HG03439 (cell line): ENCODE measurements at regions not wholly inside any gene's neighbourhood (a gene's known extent, or its start where the extent isn't known, plus 50 kb on each side); places are given as distances from the start of the nearest gene placed in this dataset.

Experiments
- ATAC-seq: cut with Tn5 transposase; IDR thresholded peaks from one replicate; pipeline ENCODE4 v1.9.1; 2021; ENCODE audit warnings: mild to moderate bottlenecking, moderate library complexity; ENCODE audit not compliant: unreplicated experiment

DNA sequence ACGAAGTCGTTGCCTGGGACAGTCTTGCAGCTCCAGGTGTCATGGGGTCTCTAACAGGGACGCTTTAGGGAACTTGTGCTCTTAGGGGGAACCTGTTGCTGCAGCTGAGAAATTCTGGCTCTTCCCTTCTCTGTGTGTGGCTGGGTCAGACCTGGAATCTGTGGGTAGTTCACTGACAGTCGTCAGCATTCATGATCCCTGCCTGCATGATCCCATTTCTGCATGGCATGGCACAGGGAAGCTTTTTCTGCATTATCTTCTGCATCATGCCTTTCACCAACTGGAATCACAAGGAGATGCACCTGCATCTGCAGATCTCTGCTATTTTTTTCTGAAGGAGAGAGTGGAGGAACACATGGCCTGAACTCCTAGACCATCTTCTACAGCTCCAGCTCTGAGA, 85.6 kb downstream of the SOX9 start:
- ATAC-seq: no peak

DNA sequence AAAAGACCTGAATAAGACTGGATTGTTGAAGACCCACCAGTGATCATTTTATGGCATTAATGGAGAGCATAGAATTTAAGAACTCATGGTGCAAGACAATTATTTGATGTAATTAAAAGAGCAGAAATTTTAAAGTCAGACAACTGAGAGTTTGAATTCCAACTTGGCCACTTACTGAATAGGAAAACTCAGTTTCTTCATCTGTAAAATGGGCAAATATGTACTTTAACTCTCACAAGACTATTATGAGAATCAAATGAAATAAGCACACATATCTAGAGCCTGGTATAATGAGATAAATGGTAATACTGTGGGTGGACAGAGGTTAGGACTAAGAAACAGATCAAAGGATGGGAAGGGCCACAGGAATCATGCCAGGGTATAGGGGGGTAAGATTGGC, 88.0 kb downstream of the SOX9 start:
- ATAC-seq: no peak

DNA sequence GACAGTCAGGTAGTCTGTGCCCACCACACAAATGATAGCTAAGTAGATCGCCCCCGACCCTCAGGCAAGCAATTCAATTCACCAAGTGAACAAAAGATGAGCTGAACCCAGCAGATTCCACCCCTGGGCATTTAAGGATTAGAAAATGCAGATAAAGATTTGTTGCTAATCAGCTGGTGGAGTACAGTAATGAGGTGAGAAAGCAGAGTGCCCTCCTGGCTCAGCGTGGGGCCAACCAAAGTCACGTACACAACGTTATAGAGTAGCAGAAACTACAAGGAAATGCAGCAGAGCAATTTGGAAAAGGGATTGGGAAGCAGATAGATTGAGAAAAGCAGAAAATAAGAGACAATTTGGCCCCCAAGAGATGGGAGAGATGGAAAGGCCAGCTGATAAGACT, 91.2 kb downstream of the SOX9 start:
- no peak for ATAC-seq

DNA sequence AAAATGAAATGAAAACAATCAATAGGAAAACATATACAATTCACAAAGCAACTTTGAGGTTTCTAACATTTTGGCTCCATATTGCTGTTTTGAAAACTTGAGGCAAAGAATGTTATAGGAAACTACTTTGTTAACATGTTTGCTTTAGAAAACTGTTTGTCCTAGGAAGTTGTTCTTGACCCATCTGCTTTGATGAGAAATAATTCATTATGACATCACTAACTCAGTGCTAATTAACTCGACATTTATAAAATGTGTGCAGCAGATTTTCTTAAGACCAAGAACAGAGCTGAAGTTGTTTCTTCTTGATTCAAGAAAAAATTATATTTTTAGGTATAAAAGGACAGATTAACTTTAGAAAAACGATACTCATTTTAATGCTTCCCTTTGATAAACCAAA, 94.7 kb downstream of the SOX9 start:
- no peak for ATAC-seq

DNA sequence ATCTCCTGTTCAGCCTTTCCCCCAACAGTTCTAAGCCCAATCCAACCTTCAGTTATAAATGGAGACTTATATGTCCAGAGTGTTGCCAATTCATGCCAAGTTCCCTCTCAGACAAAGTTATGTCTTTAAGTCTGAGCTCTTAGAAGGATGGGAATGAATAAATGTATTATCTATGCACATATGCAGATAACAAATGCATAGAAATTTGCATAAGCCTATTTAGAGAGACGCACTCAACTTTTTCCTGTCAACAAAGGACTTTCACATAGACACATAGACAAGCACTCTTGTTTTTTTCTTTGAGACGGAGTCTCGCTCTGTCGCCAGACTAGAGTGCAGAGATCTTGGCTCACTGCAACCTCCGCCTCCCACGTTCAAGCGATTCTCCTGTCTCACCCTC, 95.1 kb downstream of the SOX9 start:
- no peak for ATAC-seq

DNA sequence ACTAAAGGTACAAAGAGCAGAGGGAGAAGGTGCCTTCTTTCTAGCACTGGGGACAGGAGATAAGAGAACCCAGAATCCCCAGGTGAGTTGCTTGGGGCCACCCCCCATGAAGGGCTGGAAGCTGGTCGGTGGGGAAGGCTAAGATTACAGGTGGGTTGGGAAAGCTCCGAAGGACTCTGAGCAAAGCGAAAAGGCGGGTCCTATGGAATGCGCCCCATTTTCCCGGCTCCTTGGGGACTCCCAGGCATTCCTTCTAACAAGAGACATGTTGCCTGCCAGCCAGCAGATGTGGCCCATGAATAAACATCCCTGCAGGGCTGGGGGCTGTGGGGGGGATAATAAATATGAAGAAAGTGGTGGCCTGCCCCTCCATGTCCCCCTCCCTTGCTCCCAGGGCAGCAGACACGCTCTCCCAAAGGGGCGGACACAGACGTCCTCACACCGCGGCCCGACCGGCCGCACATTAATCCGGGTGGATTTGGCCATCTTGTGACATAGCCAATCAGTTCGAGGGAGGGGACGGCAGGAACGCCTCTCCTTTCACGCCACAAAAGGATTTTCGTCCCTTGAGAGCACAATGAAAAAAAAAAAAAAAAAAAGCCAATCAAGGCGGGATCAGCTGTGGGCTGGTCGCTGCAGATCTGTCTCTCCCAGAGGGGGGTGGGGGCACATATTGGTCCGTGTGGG, 98.5 kb downstream of the SOX9 start:
- ATAC-seq: no peak

DNA sequence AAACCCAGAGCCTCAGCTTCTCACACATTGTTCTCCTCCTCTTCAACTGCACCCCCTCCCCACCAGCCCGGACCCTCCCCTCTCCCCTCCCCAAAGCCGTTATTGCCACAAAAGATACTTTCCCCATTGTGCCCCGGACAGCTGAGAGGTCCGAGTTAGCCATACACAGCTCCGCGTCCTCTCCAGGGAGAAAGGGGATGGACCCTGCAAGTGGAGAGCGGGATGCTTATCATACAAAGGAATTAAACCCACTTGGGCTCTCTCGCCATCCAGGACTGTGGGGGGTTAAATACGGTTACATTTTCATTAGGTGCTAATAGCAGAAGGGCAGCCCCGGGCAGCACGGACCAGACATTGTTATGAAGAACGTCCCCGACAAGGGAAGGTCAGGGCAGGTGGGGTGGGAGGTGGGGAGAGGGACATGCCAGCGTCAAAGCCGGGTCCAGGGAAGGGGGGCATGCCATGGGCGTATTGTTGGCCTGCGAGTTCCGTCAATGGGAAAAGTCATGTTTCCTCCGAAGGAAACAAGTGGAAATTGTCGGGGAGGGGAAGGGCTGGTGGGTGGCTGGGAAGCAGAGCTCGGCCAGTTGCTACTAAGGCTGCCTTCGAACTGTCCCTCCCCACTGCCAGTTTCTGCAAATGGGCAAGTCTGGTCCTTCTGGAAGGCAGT, 99.1 kb downstream of the SOX9 start:
- no peak for ATAC-seq

DNA sequence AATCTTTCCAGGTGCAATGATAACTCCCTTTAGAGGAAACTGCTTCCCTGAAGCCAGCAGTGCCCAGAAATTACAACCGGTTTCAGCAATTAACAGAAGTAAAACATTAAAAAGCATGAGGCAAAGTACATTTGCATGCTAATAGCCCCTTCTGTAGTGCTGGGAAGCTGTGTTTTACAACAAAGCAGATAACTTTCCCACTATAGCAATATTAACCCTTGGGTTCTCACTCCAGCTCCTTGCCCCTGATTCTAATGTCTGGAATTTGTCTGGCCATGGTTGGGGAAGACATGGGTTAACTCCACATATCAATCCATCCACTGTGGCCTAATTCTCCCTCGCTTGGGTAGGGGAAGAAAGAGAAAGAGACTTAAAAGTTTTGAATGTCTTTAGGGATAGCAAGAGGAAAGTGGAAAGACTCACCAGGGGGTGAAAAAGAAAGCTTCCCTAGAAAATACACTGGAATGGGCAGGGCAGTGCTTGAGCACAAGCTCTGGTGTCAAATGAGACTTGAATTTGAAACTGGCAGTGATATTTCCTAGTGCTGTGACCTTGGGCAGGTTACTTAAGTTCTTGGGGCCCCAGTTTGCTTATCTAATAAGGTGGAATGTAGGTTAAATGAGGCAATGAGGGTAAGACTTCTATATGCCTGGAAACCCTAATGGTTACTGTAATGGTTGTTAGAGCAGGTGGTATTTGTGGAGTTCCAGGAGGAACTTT, 102.0 kb downstream of the SOX9 start:
- ATAC-seq: no peak

DNA sequence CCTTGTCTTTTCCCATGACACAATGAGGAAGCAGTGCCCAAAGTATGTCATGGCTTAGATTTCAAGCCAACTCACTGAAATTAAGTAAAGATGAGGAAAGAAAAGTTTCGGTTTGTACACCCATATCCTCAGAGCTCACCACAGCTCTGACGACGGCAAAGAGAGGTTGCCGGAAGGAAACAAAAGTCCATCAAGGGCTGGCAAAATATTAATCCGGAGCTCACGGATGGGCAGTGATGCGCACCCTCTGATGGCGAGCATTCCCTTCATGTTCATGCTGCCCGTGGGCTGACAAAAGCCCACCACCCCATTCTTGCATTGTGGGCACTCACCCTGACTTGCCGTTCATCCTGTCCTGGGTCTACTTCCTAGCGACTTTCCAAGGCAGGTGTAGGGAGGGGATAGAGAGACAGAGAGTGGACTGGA, 103.1 kb downstream of the SOX9 start:
- ATAC-seq: no peak

DNA sequence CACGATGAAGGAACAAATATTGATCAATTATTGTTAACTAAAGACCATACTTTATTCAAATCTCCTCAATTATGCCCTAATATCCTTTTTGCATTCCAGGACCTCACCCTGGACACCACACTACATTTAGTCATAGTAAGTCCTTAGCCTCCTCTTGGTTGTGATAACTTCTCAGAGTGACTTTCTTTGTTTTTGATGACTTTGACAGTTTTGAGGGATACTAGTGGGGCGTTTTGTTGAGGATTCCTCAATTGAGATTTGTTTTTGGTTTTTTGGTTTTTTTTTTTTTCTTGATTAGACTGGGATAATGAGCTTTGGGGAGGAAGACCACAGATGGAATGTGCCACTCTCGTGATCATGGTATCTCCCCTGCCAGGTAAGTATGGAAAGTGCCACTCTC, 105.5 kb downstream of the SOX9 start:
- ATAC-seq: no peak

DNA sequence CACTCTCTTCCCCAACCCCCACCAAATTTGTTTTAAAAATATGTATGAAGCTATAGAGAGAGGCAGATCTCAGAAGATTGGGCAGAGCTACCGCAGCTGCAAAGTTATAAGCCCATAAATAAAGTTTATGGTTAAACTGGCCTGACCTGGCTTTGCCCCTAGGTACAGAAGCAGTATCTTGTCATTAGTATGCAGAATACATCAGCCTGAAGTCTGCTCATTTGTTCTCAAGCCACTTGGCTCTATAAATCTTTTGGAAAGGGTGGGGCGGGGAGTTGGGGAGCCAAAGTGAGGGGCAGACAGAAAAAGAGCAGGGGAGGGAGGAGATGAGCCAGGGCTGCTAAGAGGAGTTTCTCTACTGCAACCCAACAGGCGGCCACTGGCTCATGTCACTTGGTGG, 113.2 kb downstream of the SOX9 start:
- no peak for ATAC-seq

DNA sequence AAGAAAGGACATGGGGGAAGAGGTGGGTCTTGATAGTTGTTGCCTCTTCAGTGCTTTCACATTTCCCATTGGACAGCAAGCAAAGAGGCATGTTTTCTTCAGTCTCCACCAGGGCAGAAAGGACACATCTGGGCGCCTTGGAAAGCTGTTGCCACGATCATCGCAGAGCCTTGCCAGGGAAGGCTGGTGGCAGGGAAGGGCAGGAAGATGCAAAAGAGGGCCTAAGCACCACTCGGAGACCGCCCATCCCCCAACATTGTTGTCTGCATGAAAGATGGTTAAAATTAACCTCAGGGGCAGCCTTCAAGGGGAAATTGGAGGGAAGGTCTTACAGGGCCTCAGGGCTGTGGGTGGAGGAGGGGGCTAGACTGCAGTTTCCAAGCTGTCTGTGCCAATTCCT, 114.2 kb downstream of the SOX9 start:
- no peak for ATAC-seq

DNA sequence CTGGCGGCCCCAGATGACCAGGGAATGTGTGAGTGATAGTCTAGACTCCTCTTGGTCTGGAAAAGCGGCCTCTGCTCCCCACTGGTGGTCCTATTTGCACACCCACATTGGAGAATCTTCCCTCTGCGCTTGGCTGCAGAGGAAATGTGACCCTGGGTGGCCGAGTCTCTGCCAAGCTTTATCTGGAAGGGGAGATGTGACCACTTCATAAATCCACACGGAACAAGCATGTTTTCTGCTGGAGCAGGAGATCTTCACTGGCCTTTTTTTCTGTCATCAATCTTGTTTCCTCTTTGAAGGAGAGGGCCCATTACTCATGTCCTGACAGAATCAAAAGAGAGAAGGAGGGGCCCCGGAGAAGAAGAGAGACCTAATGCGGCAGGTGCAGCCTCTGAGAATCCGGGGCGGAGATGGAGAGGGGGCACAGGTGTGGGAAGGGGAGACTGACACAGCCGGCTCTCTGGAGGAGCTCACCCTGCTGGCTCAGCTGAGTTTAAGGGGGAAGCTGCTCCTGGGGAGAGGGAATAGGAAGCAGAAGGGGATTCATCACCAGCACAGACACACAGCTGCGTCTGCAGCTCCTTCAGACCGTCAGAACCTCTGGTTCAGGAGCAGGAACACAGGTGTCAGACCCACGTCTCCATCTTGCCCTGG, 116.3 kb downstream of the SOX9 start:
- ATAC-seq: no peak

DNA sequence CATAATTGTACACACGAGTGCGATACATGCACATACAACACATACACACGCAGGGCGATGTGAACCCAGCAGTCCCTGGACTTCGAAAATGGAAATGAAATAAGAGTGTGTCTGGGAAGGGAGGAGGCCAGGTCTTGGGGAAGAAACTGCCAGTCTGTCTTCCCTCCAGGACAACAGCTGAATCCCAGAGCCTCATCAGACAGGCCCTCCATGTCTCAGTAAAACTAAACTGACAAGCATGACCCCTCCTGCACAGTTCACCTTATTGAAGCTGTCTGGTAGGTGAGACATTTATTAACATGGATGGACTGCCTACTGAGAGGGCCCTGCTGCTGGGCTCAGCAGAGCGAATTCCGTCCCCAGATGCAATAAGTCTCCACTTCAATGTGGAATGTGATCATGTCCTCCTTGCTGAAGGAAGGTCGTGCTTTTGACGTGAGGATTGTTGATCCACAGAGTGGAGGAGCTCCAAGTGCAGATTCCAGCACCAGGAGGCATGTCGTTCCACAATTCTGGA, 117.4 kb downstream of the SOX9 start:
- ATAC-seq: no peak

DNA sequence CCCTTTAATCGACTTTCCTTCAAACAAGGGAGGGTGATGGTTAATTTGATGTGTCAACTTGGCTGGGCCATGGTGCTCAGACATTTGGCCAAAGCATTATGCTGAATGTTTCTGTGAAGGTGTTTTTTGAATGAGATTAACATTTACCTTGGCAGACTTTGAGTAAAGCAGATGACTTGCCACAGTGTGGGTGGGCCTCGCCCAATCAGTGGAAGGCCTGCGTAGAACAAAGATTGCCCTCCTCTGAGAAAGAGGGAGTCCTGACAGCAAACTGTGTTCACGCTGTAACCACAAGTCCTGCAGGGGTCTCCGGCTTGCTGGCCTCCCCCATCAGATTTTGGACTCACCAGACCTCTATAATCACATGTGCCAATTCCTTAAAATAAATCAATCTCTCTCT, 118.7 kb downstream of the SOX9 start:
- no peak for ATAC-seq

DNA sequence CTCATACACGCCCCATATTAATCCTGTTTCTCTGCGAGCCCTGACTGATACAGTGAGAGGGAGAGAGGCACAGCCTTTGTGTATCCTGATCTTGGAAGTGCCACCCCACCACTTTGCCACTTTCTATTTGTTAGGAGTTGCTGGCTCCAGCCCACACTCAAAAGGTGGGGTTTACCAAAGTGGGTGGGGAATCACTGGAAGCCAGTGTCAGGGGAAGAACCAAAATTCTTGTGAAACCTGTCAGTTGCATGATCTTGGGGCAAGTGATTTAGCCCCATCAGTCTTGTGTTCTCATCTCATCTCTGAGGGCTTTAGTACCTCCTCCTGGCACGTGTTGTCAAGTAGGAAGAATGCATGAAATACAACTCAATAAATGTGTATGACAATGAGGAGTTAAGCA, 119.5 kb downstream of the SOX9 start:
- no peak for ATAC-seq

DNA sequence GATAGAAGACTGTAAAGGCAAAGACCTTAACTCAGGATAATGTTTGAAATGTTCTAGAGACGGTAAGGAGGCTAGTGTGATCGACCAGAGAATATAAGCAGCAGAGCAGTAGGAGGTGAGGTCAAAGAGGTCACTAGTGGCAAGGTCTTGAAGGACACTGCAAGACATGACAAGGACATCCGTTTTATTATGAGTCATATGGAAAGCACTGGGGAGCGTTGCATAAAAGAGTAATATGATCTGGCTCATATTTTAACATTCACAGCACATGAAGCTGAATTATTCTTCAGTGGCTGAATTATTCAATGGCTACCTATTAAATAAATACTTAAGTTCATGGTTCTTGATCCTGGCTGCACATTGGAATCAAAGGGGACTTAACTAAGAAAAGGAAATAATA, 123.7 kb downstream of the SOX9 start:
- no peak for ATAC-seq

DNA sequence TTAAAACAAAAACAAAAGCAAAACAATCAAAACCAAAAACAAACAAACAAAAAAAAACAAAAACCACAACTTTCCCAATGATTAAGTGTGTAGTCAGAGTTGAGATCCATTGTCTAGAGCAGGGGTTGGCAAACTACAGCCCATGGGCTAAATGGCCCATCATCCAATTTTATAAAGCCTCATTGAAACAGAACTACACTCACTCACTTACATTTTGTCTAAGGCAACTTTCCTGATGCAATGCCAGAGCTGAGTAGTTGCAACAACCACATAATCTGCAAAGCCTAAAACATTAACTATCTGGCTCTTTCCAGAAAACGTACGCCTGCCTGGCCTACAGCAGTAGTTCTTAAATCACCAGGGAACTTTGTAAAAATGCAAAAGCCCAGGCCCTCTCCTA, 124.1 kb downstream of the SOX9 start:
- ATAC-seq: no peak

DNA sequence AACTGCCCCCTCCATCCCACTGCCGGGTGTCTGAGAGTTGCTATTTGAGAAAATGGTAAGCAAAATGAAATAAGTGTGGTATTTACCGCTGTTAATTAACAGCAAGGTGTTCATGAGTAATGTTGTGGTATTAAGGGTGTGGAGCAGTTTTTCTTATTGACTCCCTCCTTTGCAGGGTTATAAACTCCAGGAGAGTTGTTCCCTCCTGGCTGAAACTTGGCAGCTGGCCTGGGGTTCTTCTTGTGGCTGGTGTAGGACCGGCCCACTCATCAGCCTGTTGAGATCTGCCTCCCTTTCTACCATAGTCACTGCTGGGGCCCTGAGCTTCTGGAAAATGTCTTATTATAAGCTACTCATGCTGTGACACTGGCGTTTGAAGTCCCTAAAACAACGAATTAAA, 128.6 kb downstream of the SOX9 start:
- no peak for ATAC-seq

DNA sequence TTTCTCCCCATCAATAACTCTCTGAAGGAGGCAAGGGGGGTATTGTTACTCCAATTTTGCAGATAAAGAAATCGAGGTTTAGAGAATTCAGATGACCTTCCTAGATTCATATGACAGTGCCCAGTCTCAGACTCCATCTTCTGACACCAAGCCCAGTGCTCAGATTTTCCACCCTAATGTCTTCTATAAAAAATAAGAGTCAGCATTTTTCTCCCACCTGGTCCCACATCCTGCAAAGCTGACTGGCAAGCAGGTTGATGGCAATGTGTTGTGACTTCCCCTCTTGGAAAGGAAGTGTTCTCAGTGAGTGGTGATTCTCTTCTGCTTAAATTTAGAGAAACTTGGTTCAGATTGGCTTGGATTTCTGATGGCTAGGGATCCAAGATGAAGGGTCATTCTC, 129.4 kb downstream of the SOX9 start:
- no peak for ATAC-seq

DNA sequence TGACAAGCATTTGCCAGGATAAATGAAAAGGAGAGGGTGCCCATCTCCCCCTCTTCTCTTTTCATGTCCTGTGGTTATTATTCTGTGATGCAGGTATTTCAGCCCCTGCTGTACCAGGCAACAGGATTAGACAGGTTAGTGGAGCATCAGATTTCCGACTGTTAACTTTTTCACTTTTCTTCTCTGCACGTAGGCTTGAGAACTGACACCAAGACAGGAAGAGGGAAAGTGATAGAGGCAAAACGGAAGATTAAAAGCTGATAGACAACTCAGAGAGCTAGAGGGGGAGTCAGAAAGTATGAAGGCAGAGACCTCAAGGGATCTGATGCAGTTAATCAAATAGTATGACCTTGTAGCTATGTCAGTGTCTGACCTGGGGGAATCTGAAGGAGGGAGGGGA, 132.8 kb downstream of the SOX9 start:
- no peak for ATAC-seq
